Left lung (tissue), 4 donors: ENCODE measurements at regions not wholly inside any gene's neighbourhood (a gene's known extent, or its start where the extent isn't known, plus 50 kb on each side); places are given as distances from the start of the nearest gene placed in this dataset.

Source experiments
- ATAC-seq: fragments of 200-7000 bp; cut with Tn5 transposase; one replicate; pipeline ENCODE4 v1.9.1; 2020; ENCODE audit warnings: moderate library complexity
- DNase-seq, 4 donors: peaks; one replicate each; pipeline ENCODE4 v3.0.0-alpha.2; 2013 to 2020
- H3K27ac ChIP-seq, 2 donors: fragments of 200-600 bp; sonication (generic) in 1 of 2; one replicate each; pipeline versions ENCODE4 v1.5.0 to v1.8.0; 2020 to 2021
- H3K27me3 ChIP-seq, 2 donors: fragments of 200-600 bp; sonication (generic) in 1 of 2; one replicate each; pipeline versions ENCODE4 v1.5.0 to v1.8.0; 2020 to 2021
- H3K36me3 ChIP-seq, 2 donors: fragments of 200-600 bp; sonication (generic) in 1 of 2; one replicate each; pipeline versions ENCODE4 v1.5.0 to v1.8.0; 2020 to 2021
- H3K4me1 ChIP-seq, 2 donors: fragments of 200-600 bp; one replicate each; pipeline ENCODE4 v1.8.0; 2021
- H3K4me3 ChIP-seq, 2 donors: fragments of 200-600 bp; sonication (generic) in 1 of 2; one replicate each; pipeline versions ENCODE4 v1.5.0 to v1.8.0; 2020 to 2021; ENCODE audit warnings: mild to moderate bottlenecking in 1 of 2
- H3K9me3 ChIP-seq, 2 donors: fragments of 200-600 bp; sonication (generic) in 1 of 2; one replicate each; pipeline versions ENCODE4 v1.5.0 to v1.8.0; 2020 to 2021
- intact Hi-C, 2 donors: fragments of 100-400 bp; cut with DNase I; formaldehyde crosslinking; loops; one replicate each; pipeline versions ENCODE4 v1.11.2 to v1.14.2; 2022
- TF ChIP-seq, protein P1 (sequence below), 2 donors: fragments of 200-600 bp; sonication (generic) in 1 of 2; IDR thresholded peaks; one replicate each; pipeline versions ENCODE4 v1.5.0 to v1.8.0; 2021; ENCODE audit warnings: antibody characterized with exemption in 2 of 2
- donor health status: DM: no; HTN: yes; CAD: no.
- donor health status: DM: no; HTN: no; CAD: no.

DNA sequence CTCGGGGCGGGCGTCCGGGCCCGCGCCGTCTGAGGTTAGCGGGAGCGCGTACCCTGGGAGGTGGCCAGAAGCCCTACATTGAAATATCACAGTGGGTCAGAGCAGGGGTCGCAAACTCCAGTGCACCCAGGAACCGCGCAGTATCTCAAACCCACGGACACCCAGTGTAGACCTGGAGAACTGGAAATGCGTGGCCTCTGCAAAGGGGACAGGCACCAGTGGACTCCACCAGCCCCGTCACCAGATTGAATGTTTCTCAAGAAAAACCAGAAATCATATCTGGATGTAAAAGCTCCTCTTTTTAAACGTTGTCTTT, 117.6 kb upstream of the SMIM23 start:
- H3K36me3 ChIP-seq: no peaks in the 10 kb centered on the region
- H3K27me3 ChIP-seq: peaks cover 0 to 8% of the 10 kb centered on the region in 2 donors
- TF ChIP-seq, protein P1, sequence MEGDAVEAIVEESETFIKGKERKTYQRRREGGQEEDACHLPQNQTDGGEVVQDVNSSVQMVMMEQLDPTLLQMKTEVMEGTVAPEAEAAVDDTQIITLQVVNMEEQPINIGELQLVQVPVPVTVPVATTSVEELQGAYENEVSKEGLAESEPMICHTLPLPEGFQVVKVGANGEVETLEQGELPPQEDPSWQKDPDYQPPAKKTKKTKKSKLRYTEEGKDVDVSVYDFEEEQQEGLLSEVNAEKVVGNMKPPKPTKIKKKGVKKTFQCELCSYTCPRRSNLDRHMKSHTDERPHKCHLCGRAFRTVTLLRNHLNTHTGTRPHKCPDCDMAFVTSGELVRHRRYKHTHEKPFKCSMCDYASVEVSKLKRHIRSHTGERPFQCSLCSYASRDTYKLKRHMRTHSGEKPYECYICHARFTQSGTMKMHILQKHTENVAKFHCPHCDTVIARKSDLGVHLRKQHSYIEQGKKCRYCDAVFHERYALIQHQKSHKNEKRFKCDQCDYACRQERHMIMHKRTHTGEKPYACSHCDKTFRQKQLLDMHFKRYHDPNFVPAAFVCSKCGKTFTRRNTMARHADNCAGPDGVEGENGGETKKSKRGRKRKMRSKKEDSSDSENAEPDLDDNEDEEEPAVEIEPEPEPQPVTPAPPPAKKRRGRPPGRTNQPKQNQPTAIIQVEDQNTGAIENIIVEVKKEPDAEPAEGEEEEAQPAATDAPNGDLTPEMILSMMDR (IDR thresholded peaks at IDR 0.05): no peak
- no peak for ATAC-seq
- H3K4me3 ChIP-seq: no peak overlapping the region
- intact Hi-C loops: no loop called here
- DNase-seq: no peak
- no peaks in the 10 kb centered on the region for H3K4me1 ChIP-seq
- H3K27ac ChIP-seq: peak overlapping the region in 1 of 2 donors; percentile 19
- no peaks in the 10 kb centered on the region for H3K9me3 ChIP-seq

DNA sequence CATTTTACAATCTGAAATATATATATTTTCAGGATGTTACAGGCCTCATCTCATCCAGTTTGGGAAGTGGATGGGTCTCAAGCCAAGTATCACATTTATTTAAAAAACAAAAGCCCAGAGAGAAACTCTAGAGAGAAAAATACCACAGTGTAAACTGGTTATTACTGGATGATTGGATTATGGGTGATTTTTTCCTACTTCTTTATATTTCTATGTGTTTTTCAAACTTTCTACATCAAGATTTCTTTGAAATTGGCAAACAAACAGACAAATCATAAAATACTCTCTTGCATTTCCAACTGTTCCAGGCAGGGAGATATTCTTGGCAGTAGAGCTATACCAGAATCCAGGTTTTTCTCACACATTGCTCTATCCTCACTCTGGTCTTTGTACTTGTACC, 116.0 kb upstream of the SMIM23 start:
- peaks cover 0 to 4% of the 10 kb centered on the region in 2 donors for H3K9me3 ChIP-seq
- H3K36me3 ChIP-seq: no peaks in the 10 kb centered on the region
- H3K4me1 ChIP-seq: no peaks in the 10 kb centered on the region
- peaks cover 0 to 8% of the 10 kb centered on the region in 2 donors for H3K27me3 ChIP-seq
- H3K27ac ChIP-seq: no peak overlapping the region
- DNase-seq (no peak), ATAC-seq (no peak)
- H3K4me3 ChIP-seq: no peak overlapping the region
- intact Hi-C loops: no loop called here
- TF ChIP-seq, protein P1 (IDR thresholded peaks at IDR 0.05): no peak

DNA sequence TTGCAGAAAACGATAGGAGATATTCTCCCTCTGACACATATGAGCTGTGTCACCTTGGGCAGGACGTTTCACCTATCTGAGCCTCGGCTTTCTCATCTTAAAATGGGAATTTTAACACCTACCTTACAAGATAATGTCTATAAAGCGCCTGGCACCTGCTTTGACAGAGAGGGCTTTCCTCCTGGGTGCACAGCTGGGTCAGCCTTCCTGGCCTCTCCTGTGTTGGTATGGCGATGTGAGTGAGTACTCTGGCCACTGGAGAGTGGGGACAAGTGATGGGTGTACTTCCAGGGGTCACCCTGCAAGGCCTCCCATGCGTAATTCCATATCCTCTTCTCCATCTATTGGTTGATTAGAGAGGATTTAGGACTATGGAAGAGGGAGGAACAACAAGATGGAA, 113.1 kb upstream of the SMIM23 start:
- no peaks in the 10 kb centered on the region for H3K4me1 ChIP-seq
- H3K27me3 ChIP-seq: peaks cover 0 to 4% of the 10 kb centered on the region in 2 donors
- H3K9me3 ChIP-seq: peaks cover 0 to 4% of the 10 kb centered on the region in 2 donors
- TF ChIP-seq, protein P1 (IDR thresholded peaks at IDR 0.05): no peak
- DNase-seq (no peak), ATAC-seq (no peak)
- intact Hi-C loops: no loop called here
- no peak overlapping the region for H3K4me3 ChIP-seq
- no peak overlapping the region for H3K27ac ChIP-seq
- H3K36me3 ChIP-seq: no peaks in the 10 kb centered on the region

DNA sequence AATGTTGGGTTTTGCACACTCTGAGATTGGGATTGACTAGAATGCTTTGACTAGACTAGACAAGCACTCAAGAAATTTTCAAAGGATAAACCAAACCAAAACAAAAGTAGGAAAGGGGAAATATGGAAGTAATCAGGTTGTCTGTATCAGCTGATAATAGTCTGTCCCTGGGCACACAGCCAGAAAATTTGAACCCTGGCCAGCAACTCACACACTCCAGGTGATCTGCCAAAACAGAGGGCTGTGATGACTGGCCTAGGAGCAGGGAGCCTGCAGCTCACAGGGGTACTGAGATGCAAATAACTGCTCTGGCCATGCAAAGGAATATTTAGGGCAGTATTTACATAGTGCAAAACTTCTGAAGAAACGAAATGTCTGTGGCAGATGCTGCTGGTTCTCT, 112.3 kb upstream of the SMIM23 start:
- no peaks in the 10 kb centered on the region for H3K36me3 ChIP-seq
- no peak overlapping the region for H3K4me3 ChIP-seq
- no peak overlapping the region for H3K27ac ChIP-seq
- intact Hi-C loops: no loop called here
- H3K4me1 ChIP-seq: no peaks in the 10 kb centered on the region
- TF ChIP-seq, protein P1 (IDR thresholded peaks at IDR 0.05): no peak
- ATAC-seq (no peak), DNase-seq (no peak)
- H3K27me3 ChIP-seq: no peaks in the 10 kb centered on the region
- peaks cover 0 to 4% of the 10 kb centered on the region in 2 donors for H3K9me3 ChIP-seq

DNA sequence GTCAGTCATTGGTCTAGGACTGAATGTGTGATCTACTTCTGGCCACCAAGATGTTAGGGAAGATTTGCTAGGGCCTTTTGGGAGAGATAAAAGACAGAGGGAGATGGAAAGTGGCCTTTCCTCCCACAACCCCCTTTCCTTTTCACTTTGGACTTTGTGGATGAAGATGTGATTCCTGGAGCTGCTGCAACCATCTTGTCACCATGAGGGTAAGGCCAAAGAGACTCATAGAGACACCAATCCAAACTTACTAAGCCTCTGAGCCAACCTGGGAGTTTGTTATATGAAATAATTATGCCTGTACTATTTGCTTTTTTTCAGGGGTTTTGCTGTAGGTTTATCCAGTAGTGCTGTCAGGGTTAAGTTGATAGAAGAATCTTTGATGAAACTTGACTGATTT, 111.8 kb upstream of the SMIM23 start:
- H3K36me3 ChIP-seq: no peaks in the 10 kb centered on the region
- no peaks in the 10 kb centered on the region for H3K4me1 ChIP-seq
- intact Hi-C loops: no loop called here
- no peak for DNase-seq
- peaks cover 0 to 4% of the 10 kb centered on the region in 2 donors for H3K9me3 ChIP-seq
- TF ChIP-seq, protein P1 (IDR thresholded peaks at IDR 0.05): no peak
- no peak overlapping the region for H3K4me3 ChIP-seq
- ATAC-seq: no peak
- H3K27me3 ChIP-seq: no peaks in the 10 kb centered on the region
- H3K27ac ChIP-seq: no peak overlapping the region
